ENCODE measurements at regions not wholly inside any gene's neighbourhood (a gene's known extent, or its start where the extent isn't known, plus 50 kb on each side); places are given as distances from the start of the nearest gene placed in this dataset.
"Not testable (repeated sequence)": the region's sequence is repeated elsewhere in the genome, so short reads cannot be mapped to it uniquely, and the experiment has no call there.

DNA sequence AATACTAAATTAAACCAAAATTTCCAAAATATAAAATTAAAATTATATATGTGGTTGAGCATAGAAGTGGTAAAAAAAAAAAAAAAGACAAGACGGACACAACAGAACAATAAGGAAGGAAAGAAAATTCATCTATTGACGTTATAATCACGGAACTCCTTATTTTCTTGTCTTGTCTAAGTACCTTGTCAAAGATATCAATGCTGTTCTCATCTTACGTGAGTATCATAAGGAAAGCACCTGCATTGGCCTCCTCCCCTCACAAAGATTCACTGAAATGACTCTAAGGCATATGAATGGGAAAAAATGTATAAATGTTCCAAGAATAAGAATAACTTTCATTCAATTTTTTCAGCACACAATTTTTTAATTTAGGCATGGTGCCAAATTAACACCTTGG, 135.4 kb downstream of the PPP1R3A start:
- no peak for DNase-seq

DNA sequence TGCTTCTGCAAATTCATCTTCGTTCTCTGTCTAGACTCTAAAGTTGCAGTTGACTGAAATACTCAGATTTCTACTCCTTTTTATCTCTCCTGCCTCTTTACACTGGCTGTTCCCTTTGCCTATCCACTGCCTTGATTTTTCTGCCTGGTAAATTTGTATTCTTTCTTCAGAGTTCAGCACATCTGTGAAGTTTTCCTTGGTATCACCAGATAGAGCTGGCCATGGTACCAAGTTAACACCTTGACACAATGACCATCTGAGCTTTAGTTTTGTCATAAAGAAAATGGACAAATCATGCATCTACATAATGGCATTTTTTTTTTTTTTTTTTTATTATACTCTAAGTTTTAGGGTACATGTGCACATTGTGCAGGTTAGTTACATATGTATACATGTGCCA, 143.0 kb downstream of the PPP1R3A start:
- no peak for DNase-seq

DNA sequence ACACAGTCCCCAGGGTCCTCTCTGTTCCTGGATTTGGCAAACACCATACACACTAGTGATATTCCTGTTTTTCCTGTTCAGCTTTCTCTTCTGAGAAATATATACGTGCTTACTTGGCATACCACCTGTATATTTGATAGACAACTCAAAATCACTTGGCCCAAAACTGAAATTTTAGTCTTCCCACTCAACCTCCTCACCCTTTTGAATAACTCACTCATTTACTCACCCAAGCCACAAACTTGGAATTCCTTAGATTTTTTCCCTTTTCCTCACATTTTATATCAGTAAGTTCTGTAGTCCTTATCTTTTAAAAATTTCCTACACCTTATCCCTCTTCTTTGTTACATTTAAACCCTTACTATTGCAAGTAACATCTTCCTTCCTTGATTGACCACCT, 143.4 kb downstream of the PPP1R3A start:
- DNase-seq, result no peak

DNA sequence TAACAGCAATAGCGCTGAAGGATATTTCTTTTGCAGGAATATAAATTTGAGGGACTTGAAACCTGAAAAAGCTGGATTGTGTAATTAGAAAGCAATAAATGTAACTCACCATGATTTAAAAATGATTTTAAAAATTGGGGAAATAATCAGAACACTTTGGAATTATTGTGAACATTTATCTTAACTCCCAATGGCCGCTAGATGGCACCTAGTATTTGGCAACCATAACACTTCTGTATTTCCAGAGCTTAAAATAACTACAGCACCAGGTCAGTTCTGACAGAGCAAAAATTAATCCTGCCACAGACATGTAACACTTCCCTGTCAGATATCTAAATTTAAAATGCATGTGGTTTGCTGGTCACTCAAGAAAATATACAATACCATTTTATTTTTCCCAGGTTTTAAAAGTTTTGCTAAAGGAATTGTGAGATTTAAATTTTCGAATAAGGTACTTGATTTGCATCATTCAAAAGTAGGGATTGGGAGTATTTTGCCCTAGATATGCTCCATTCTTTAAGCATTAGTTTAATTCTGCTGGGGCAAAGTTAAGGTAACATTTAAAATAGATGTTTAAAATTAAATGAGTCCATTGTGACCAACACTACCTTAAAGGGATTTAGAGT, 144.5 kb downstream of the PPP1R3A start:
- DNase-seq, result peak; percentile 49 to 65 (median 55)

DNA sequence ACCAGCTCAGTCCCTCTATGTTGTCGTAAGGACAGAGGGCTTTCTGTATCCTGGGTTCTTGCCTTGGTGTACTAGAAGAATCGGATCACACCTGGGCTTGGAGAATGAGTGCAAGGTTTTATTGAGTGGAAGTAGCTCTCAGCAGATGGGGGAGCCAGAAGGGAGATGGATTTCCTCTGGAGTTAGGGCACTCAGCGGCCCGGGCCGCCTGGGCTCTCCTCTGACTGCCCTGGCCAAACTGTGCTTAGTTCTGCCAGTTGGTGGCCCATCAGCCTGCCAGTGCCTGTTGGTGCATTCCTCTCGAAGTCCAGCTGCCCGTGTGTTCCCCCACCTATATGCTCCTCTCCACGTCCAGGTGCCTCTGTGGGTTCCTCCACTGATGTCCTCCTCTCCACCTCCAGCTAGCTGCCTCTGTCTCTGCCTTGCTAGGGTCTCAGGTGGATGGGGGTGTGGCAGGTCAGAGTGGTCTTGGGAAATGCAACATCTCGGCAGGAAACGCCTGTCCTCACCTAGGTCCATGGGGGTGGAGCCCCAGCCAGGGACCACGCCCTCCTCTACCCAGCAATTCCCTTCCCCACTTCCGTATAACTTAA, 148.6 kb downstream of the PPP1R3A start:
- no peak for DNase-seq

DNA sequence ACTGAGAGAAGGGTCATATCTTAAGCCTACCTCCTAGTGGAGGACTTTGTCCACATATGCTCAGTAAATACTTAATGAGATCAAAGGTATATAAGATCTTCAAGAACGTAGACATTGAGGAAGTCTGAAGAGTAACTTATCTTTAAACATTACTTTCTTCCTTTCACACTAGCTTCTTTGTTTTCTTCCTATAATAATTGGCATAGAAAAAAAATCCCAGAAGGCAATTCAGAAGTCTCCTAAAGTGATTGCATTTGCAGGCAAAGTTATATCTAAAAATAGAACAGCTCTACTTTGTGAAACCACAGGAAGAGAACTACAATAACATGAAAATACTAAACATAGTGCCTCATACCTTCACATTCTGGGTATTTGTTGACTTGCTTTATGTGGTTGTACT, 150.4 kb downstream of the PPP1R3A start:
- peak in 1 of 3 donors; percentile 28 for DNase-seq

DNA sequence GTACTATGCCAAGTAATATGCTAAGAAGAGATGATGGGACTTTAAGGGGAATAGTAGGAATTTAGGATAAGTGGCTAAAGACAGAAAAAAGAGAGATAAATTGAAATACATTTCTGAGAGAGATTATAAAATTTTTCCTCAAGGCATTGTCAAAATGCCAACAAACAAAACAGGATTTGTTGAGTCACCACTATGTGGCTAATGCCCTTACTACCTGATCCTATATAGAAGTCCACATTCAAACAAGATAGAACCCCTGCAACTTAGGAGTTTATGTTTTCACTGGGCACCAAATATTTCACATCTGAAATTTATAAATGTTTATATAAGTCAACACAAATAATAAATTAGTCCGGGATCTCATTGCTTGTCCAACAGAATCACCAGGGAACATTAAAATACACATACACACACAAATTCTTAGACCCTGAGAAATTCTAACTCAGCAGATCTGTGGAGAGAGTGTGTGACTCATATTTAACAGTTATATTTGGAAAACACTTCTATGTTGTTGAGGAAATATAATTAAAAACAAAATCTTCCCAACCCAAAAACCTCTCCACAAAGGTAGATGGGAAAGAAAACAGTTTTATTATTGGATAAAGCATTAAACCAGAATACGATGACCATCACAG, 154.3 kb downstream of the PPP1R3A start:
- peak in 1 of 3 donors; percentile 9 for DNase-seq

DNA sequence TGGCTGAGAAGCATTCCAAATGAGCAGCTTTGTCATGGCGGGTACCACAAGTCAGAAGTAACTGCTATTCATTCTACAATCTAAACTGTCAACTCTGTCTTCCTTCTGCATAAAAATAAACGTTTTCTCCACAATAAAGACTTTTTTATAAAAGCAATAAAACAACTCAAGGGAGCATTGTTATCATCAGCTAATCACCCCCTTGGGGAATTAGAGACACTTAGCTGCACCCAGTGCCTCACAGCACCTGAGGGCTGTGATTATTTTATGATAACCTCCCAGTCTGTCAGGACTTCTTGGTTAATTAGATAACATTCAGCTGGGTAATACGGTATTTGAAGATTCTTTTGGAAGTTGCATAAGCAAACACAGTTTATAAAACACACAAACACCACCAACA, 155.6 kb downstream of the PPP1R3A start:
- no peak for DNase-seq

DNA sequence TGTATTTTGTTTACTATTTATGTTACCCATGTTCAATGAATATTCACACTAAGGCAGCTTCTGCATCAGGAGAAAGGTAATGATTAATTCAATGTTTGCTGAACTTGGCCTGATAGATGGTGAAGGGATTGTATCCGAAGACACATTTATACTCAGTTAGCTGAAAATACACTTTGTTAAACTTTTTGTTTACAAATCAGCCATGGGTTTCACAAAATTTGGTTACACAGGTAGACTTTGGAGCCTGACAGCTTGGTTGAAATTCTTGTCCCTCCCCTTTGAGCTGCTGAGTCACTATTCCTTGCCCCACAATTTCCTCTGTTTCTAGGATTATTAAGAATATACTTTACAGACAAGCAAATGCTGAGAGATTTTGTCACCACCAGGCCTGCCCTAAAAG, 162.6 kb downstream of the PPP1R3A start:
- no peak for DNase-seq

DNA sequence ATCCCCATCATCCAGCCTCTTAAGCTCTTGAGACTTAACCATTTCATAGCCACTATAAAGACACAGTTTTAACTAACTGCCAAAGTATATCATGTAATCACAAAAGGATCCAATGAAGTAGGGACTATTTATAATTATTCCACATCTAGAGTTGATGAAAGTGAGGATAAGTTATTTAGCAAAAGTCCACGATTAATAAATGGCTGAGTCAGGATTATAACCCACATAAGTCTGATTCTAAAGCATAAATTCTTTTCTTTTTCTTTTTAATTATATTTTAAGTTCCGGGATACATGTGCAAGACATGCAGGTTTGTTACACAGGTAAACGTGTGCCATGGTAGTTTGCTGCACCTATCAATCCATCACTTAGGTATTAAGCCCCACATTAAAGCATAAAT, 166.1 kb downstream of the PPP1R3A start:
- no peak for DNase-seq

DNA sequence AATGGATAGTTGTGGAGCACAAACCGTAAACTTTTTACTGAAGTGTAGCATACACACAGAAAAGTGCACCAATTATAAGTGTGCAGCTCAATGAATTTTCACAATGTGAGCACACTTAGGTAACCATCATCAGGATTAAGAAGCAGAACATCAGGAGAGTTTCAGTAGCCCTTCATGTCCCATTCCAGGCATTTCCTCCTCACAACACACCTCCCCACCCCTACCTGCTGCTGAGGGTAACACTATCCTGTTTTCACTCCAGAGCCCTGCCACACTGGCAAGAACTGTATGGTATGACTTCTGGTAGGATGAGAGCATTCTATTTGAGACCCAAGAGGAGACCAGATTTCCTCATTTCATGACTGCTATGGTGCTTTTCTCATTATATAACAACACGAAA, 166.5 kb downstream of the PPP1R3A start:
- no peak for DNase-seq

DNA sequence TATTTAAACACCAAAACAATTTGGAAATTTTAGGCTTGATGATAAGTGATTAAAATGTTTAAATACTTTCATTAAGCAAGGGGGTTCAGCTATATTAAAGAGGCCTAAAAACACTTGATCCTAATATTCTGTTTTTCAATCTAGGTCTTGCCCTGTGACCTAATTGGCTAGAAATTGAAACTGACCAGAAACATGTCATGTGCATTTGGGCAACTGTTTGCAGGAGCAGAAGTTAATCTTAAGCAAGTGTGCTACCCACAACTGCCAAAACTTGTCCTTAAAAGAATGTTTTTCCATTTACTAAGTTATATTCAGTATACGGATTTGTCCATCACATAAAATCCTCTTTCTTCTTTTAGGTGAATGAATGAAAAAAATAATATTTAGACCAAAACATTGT, 167.3 kb downstream of the PPP1R3A start:
- no peak for DNase-seq

DNA sequence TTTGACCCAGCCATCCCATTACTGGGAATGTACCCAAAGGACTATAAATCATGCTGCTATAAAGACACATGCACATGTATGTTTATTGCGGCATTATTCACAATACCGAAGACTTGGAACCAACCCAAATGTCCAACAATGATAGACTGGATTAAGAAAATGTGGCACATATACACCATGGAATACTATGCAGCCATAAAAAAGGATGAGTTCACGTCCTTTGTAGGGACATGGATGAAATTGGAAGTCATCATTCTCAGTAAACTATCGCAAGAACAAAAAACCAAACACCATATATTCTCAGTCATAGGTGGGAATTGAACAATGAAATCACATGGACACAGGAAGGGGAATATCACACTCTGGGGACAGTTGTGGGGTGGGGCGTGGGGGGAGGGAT, 170.4 kb downstream of the PPP1R3A start:
- DNase-seq, result not testable (repeated sequence)

DNA sequence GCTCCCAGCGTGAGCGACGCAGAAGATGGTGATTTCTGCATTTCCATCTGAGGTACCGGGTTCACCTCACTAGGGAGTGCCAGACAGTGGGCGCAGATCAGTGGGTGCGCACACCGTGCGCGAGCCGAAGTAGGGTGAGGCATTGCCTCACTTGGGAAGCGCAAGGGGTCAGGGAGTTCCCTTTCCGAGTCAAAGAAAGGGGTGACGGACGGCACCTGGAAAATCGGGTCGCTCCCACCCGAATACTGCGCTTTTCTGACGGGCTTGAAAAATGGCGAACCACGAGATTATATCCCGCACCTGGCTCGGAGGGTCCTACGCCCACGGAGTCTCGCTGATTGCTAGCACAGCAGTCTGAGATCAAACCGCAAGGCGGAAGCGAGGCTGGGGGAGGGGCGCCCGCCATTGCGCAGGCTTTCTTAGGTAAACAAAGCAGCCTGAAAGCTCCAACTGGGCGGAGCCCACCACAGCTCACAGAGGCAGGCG, 175.8 kb downstream of the PPP1R3A start:
- DNase-seq, result not testable (repeated sequence)

DNA sequence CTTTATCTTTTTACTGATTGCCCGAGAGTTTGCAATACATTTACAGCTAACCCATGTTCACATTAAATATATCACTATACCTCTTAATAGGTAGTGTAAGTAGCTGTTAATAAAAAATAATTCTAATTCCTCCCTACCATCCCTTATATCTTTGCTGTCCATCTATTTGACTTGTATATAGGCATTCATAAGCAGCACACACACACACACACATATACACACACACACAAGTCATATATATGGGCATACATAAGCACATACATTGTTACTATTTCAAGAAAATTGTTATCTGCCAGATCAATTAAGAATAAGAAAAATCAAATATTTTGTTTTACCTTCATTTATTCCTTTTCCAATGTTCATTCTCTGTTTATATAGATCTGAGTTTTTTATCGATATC, 176.4 kb downstream of the PPP1R3A start:
- DNase-seq, result no peak

DNA sequence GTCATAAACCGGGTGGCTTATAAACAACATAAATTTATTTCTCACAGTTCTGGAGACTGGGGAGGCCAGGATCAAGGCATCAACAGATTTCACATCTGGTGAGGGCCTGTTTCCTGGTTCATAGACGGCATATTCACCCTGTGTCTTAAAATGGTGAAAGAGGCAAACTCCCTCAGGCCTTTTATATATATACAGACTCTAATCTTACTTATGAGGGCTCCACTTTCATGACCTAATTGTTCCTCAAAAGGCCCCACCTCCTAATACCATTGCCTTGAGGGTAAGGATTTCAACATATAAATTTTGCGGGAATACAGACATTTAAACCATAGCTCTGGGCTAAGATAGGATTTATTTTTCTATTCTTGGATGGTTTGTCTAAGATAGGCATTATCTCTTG, 187.2 kb downstream of the PPP1R3A start:
- DNase-seq, result no peak

DNA sequence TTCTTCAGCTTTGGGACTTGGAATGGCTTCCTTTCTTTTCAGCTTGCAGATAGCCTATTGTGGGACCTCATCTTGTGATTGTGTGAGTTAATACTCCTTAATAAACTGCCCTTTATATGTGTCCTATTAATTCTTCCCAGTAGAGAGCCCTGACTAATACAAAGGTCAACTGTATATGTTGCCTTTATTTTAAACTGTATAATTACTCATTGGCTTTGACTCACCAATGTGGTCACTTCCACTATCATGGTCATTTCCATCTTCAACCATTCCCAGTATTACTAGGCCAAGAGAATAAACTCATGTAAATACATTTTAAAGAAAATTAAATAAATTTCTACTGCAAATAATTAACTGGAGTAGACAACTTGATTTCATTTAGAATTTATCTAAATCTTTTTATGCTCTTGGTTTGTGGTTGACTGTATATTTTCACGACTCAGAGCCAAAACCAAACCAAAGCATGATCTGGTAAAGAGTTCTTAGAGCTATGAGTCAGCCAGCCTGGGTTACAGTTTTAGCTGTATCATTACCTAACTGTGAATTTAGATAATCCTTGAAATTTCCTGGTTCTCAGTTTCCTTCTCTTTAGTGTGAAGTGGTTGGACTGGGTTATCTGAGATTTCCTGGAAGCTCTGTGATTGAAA, 188.4 kb downstream of the PPP1R3A start:
- peak in 1 of 3 donors; percentile 27 for DNase-seq

DNA sequence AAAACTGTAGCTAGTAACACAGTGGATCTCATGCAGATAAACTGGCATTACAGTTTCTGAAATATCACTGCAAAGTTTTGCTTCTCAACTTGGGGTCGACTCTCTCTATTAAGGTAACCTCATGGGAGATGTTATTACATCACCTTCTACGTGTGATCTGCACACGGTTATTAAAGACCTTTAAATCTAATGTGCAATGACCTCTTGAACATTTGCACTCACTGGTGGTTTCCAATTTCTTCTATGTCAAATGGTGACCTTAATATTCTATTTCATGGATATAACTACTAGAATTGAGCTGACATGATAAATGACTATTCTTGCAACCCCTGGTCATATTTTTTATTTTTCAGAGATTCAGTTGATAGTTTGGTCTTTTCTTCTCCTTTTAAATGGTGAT, 191.3 kb downstream of the PPP1R3A start:
- no peak for DNase-seq

DNA sequence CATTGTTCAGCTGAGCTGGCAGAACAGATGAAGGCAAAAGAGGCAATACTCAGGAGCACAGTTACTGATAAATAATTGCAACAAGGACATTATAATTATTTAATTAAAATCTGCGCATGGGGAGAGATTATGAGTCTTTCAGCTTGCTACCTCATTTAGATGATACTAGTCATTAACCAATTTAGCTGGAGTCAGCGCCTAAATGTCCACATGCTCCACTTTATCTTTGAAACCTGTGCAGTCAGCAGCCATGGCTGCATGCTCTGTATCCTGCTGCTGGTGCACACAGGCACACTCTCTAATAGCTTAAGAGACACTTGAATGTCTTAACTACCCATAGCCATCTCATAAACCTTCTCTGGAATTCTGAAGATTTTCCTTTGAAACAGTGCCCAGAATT, 196.8 kb downstream of the PPP1R3A start:
- DNase-seq, result no peak

DNA sequence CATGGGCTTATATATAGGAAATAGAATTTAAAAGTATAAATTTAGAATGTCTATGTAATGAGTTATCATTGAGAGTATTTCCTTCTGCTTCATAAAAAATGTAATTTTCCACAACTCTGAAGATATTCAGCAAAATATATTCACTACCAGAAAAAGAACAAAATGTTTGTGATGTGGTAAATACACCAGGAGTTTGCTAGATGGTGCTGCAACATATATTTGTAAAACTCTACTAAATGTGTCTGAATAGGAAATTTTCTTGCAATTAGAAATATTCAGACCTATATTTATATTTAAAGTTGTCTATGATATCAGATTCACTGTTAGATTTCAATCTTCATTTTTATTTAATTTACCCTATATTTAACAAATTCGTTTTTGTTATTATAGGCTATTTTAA, 201.1 kb downstream of the PPP1R3A start:
- DNase-seq, result no peak

DNA sequence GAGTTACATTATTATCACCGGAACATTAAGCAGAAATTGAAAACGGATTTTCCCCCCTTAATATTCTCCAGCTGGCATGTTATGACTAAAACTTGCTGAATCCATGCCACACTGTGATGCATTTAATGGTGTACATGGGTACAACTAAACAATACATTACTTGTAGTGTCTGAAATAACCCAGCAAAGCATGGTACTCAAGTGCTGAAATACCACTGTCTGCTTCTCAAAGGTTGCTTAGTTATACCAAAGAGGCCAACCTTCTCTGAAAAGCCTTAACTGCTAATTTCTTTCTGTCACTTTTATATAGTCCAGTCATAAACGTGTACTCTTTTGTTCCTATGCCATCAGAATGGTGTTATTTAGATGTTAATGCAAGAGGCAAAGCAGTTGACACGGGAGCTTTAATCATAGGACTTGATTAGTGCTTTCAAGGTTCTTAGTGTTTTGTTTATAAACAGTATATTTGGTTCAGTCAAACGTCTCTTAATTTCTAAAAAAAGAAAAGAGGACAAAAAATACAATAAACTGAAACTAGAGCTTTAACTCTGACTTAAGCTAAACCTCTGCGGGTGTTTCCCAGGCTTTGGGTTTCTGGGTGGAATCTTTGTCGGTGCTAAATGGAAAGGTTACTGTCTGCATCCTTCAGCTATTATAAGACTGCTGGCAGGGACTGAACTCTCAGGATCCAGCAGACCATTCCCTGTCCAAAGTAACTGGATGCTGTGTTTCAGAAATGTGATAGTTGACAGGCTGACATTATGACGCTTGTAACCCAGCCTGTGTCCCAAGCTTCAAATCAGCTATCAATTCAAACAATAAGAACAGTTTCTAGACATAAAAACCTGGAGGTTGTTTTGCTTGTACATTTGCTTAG, 202.6 kb downstream of the PPP1R3A start:
- DNase-seq, result peak; percentile 28 to 65 (median 49)

DNA sequence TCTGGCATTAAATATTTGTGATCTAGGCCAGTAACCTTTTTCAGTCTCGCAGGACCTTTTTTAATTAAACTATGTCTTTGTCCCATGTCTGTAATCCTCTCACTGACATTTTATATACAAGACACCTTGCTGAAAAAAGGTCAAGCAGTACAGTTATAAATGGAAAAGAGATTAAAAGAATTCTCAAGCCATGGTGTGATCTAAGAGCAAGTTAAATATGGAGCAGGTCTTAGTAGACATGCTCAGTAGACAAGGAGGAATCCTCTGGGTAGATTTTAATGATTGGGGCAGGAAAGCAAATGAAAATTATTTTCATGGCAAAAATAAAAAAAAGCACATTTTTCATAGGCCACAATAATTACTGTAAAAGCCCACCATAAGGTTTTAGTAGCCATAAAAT, 203.5 kb downstream of the PPP1R3A start:
- no peak for DNase-seq

Measured in muscle of back (tissue), 3 donors.